AG04450 (cell line): ENCODE measurements at regions not wholly inside any gene's neighbourhood (a gene's known extent, or its start where the extent isn't known, plus 50 kb on each side); places are given as distances from the start of the nearest gene placed in this dataset.

Experiments used
- CTCF ChIA-PET: fragments of 300-600, 350-600 bp; formaldehyde crosslinking; extraction: SDS; loops from one replicate; lab custom pipeline; 2022; ENCODE audit warnings: antibody characterized with exemption, inconsistent platforms; lab: Charles Lee
- POLR2A ChIA-PET: fragments of 350-600 bp; formaldehyde crosslinking; extraction: SDS; loops from one replicate; lab custom pipeline; 2021; ENCODE audit warnings: antibody characterized with exemption, inconsistent platforms; lab: Yijun Ruan, JAX
- DNase-seq: peaks from one replicate; pipeline ENCODE4 v3.0.0-alpha.2; 2011; ENCODE audit warnings: low read depth, low spot score
- H3K27ac ChIP-seq: one replicate; pipeline ENCODE4 v1.5.1; 2012; ENCODE audit warnings: low read depth, low read length, control low read depth
- H3K27me3 ChIP-seq: one replicate; pipeline ENCODE4 v1.6.0; 2012; ENCODE audit warnings: low read length; ENCODE audit not compliant: control insufficient read depth, insufficient read depth
- H3K4me3 ChIP-seq: 2 replicates; pipeline ENCODE4 v1.5.1; 2011; ENCODE audit warnings: mild to moderate bottlenecking, low read depth, low read length, control low read depth
- H3K9me3 ChIP-seq: 2 replicates; pipeline ENCODE4 v1.5.1; 2012; ENCODE audit warnings: low read length; ENCODE audit not compliant: control insufficient read depth, insufficient read depth
- CTCF ChIP-seq: IDR thresholded peaks from 2 replicates; pipeline ENCODE4 v1.5.1; 2011; ENCODE audit warnings: low read depth, low read length, control low read depth, inconsistent platforms

GRCh38 chr9:23287390-23287789, 538.6 kb downstream of the ELAVL2 start:
- Histone ChIP-seq H3K9me3 (no peaks in the 10 kb centered on the region), H3K4me3 (no peak overlapping the region), H3K27me3 (no peaks in the 10 kb centered on the region), H3K27ac (no peak overlapping the region)
- ChIA-PET POLR2A (no interaction called here), CTCF (no interaction called here)
- no peak for TF ChIP-seq CTCF
- DNase-seq: no peak

- no peak for TF ChIP-seq CTCF
- ChIA-PET CTCF (no interaction called here), POLR2A (no interaction called here)
- Histone ChIP-seq H3K27me3 (no peaks in the 10 kb centered on the region), H3K9me3 (no peaks in the 10 kb centered on the region), H3K27ac (no peak overlapping the region), H3K4me3 (no peak overlapping the region)
- no peak for DNase-seq
These were observed 537.5 kb downstream of the ELAVL2 start for GRCh38 chr9:23288545-23288944.

- Histone ChIP-seq H3K9me3 (no peaks in the 10 kb centered on the region), H3K4me3 (no peak overlapping the region), H3K27ac (no peak overlapping the region), H3K27me3 (no peaks in the 10 kb centered on the region)
- TF ChIP-seq CTCF: no peak
- DNase-seq: no peak
- ChIA-PET CTCF (no interaction called here), POLR2A (no interaction called here)
These were observed 535.1 kb downstream of the ELAVL2 start for GRCh38 chr9:23290973-23291372.

GRCh38 chr9:23302281-23302680, 523.8 kb downstream of the ELAVL2 start:
- H3K4me3 ChIP-seq: no peak overlapping the region
- H3K27ac ChIP-seq: no peak overlapping the region
- no peak for DNase-seq
- no peaks in the 10 kb centered on the region for H3K9me3 ChIP-seq
- POLR2A ChIA-PET: no interaction called here
- TF ChIP-seq CTCF: no peak
- no peaks in the 10 kb centered on the region for H3K27me3 ChIP-seq
- CTCF ChIA-PET: no interaction called here

GRCh38 chr9:23306731-23307130, 519.3 kb downstream of the ELAVL2 start:
- no peaks in the 10 kb centered on the region for H3K27me3 ChIP-seq
- CTCF ChIA-PET: no interaction called here
- H3K9me3 ChIP-seq: no peaks in the 10 kb centered on the region
- TF ChIP-seq CTCF: no peak
- no peak overlapping the region for H3K4me3 ChIP-seq
- POLR2A ChIA-PET: no interaction called here
- no peak for DNase-seq
- no peak overlapping the region for H3K27ac ChIP-seq
